Suprapubic skin (tissue), 3 donors: ENCODE measurements at regions not wholly inside any gene's neighbourhood (a gene's known extent, or its start where the extent isn't known, plus 50 kb on each side); places are given as distances from the start of the nearest gene placed in this dataset.

Source experiments
- POLR2AphosphoS5 ChIP-seq, 3 donors: sonication (generic); formaldehyde crosslinking; IDR thresholded peaks; one replicate each; pipeline ENCODE4 v1.6.1; 2017; ENCODE audit warnings: antibody characterized with exemption in 3 of 3
- TF ChIP-seq, protein P1 (sequence below), 2 donors: fragments of 200-600 bp in 1 of 2; fragments of 450-650 bp in 1 of 2; sonication (generic) in 1 of 2; IDR thresholded peaks; one replicate each; pipeline ENCODE4 v1.5.1; 2016 to 2019; ENCODE audit warnings: antibody characterized with exemption in 2 of 2, mild to moderate bottlenecking in 1 of 2, moderate library complexity in 1 of 2

- TF ChIP-seq, protein P1, sequence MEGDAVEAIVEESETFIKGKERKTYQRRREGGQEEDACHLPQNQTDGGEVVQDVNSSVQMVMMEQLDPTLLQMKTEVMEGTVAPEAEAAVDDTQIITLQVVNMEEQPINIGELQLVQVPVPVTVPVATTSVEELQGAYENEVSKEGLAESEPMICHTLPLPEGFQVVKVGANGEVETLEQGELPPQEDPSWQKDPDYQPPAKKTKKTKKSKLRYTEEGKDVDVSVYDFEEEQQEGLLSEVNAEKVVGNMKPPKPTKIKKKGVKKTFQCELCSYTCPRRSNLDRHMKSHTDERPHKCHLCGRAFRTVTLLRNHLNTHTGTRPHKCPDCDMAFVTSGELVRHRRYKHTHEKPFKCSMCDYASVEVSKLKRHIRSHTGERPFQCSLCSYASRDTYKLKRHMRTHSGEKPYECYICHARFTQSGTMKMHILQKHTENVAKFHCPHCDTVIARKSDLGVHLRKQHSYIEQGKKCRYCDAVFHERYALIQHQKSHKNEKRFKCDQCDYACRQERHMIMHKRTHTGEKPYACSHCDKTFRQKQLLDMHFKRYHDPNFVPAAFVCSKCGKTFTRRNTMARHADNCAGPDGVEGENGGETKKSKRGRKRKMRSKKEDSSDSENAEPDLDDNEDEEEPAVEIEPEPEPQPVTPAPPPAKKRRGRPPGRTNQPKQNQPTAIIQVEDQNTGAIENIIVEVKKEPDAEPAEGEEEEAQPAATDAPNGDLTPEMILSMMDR (IDR thresholded peaks at IDR 0.05): no peak
- TF ChIP-seq POLR2AphosphoS5 (IDR thresholded peaks at IDR 0.05): no peak
These were observed 550.2 kb downstream of the ZBBX start for GRCh38 chr3:166829896-166830295.
